ENCODE measurements at regions not wholly inside any gene's neighbourhood (a gene's known extent, or its start where the extent isn't known, plus 50 kb on each side); places are given as distances from the start of the nearest gene placed in this dataset.

- no peak for DNase-seq (ENCODE audit: extremely low read depth, low read depth)
- no peak for TF ChIP-seq CTCF (IDR thresholded peaks at IDR 0.05; ENCODE audit: low read depth, low read length, missing control alignments)
- H3K4me3 ChIP-seq (replicated peaks; ENCODE audit: low read depth, low read length): no peak overlapping the region
These were observed 131.9 kb upstream of the STAC start for GRCh38 chr3:36248374-36248773.

GRCh38 chr3:36250191-36250590, 130.1 kb upstream of the STAC start:
- DNase-seq (ENCODE audit: extremely low read depth, low read depth): no peak
- H3K4me3 ChIP-seq (replicated peaks; ENCODE audit: low read depth, low read length): no peak overlapping the region
- no peak for TF ChIP-seq CTCF (IDR thresholded peaks at IDR 0.05; ENCODE audit: low read depth, low read length, missing control alignments)

- H3K4me3 ChIP-seq (replicated peaks; ENCODE audit: low read depth, low read length): no peak overlapping the region
- no peak for TF ChIP-seq CTCF (IDR thresholded peaks at IDR 0.05; ENCODE audit: low read depth, low read length, missing control alignments)
- no peak for DNase-seq (ENCODE audit: extremely low read depth, low read depth)
These were observed 123.0 kb upstream of the STAC start for GRCh38 chr3:36257158-36257852.

- DNase-seq (ENCODE audit: extremely low read depth, low read depth): no peak
- TF ChIP-seq CTCF (IDR thresholded peaks at IDR 0.05; ENCODE audit: low read depth, low read length, missing control alignments): no peak
- H3K4me3 ChIP-seq (replicated peaks; ENCODE audit: low read depth, low read length): no peak overlapping the region
These were observed 121.9 kb upstream of the STAC start for GRCh38 chr3:36258421-36258820.

GRCh38 chr3:36259580-36259979, 120.7 kb upstream of the STAC start:
- no peak for DNase-seq (ENCODE audit: extremely low read depth, low read depth)
- H3K4me3 ChIP-seq (replicated peaks; ENCODE audit: low read depth, low read length): no peak overlapping the region
- TF ChIP-seq CTCF (IDR thresholded peaks at IDR 0.05; ENCODE audit: low read depth, low read length, missing control alignments): no peak

- no peak overlapping the region for H3K4me3 ChIP-seq (replicated peaks; ENCODE audit: low read depth, low read length)
- no peak for TF ChIP-seq CTCF (IDR thresholded peaks at IDR 0.05; ENCODE audit: low read depth, low read length, missing control alignments)
These were observed 111.0 kb upstream of the STAC start for GRCh38 chr3:36269274-36269673.

GRCh38 chr3:36282766-36283165, 97.5 kb upstream of the STAC start:
- DNase-seq (ENCODE audit: extremely low read depth, low read depth): no peak
- H3K4me3 ChIP-seq (replicated peaks; ENCODE audit: low read depth, low read length): no peak overlapping the region
- no peak for TF ChIP-seq CTCF (IDR thresholded peaks at IDR 0.05; ENCODE audit: low read depth, low read length, missing control alignments)

More at GRCh38 chr3:36269274-36269673, 111.0 kb upstream of the STAC start:
- no peak for DNase-seq (ENCODE audit: extremely low read depth, low read depth)

Measured in HFF-Myc (cell line).